ENCODE measurements at regions not wholly inside any gene's neighbourhood (a gene's known extent, or its start where the extent isn't known, plus 50 kb on each side); places are given as distances from the start of the nearest gene placed in this dataset.

- no peak overlapping the region for H3K4me3 Mint-ChIP-seq (ENCODE audit: low read depth)
Measured at GRCh38 chr17:55661256-55661758, 61.4 kb downstream of the TMEM100 start.

GRCh38 chr17:55660178-55660886, 62.3 kb downstream of the TMEM100 start:
- Mint-ChIP-seq H3K9me3 (ENCODE audit: low read depth) (peaks cover 3% of the 10 kb centered on the region), H3K4me1 (ENCODE audit: low read depth) (peaks cover 14% of the 10 kb centered on the region), H3K27me3 (peaks cover 5% of the 10 kb centered on the region), H3K27ac (no peak overlapping the region), H3K36me3 (ENCODE audit: insufficient read depth) (no peaks in the 10 kb centered on the region), H3K4me3 (ENCODE audit: low read depth) (no peak overlapping the region)
- no peak for TF ChIP-seq CTCF (IDR thresholded peaks at IDR 0.05; ENCODE audit: unreplicated experiment)
- no peak for DNase-seq (ENCODE audit: low spot score, unreplicated experiment)

More at GRCh38 chr17:55661256-55661758, 61.4 kb downstream of the TMEM100 start:
- H3K9me3 Mint-ChIP-seq (ENCODE audit: low read depth) = peaks cover 3% of the 10 kb centered on the region
- no peak for DNase-seq (ENCODE audit: low spot score, unreplicated experiment)
- no peak for TF ChIP-seq CTCF (IDR thresholded peaks at IDR 0.05; ENCODE audit: unreplicated experiment)
- H3K4me1 Mint-ChIP-seq (ENCODE audit: low read depth) = peaks cover 14% of the 10 kb centered on the region
- no peak overlapping the region for H3K27ac Mint-ChIP-seq
- no peaks in the 10 kb centered on the region for H3K36me3 Mint-ChIP-seq (ENCODE audit: insufficient read depth)
- peaks cover 5% of the 10 kb centered on the region for H3K27me3 Mint-ChIP-seq

- H3K27ac Mint-ChIP-seq = no peak overlapping the region
- no peak overlapping the region for H3K4me3 Mint-ChIP-seq (ENCODE audit: low read depth)
- peaks cover 3% of the 10 kb centered on the region for H3K9me3 Mint-ChIP-seq (ENCODE audit: low read depth)
- peaks cover 14% of the 10 kb centered on the region for H3K4me1 Mint-ChIP-seq (ENCODE audit: low read depth)
- no peak for DNase-seq (ENCODE audit: low spot score, unreplicated experiment)
- H3K27me3 Mint-ChIP-seq = peaks cover 5% of the 10 kb centered on the region
- no peak for TF ChIP-seq CTCF (IDR thresholded peaks at IDR 0.05; ENCODE audit: unreplicated experiment)
- no peaks in the 10 kb centered on the region for H3K36me3 Mint-ChIP-seq (ENCODE audit: insufficient read depth)
Measured at GRCh38 chr17:55659661-55660060, 63.0 kb downstream of the TMEM100 start.

- peaks cover 7% of the 10 kb centered on the region for H3K4me1 Mint-ChIP-seq (ENCODE audit: low read depth)
- H3K27me3 Mint-ChIP-seq = peaks cover 5% of the 10 kb centered on the region
- no peaks in the 10 kb centered on the region for H3K9me3 Mint-ChIP-seq (ENCODE audit: low read depth)
- H3K27ac Mint-ChIP-seq = no peak overlapping the region
- H3K4me3 Mint-ChIP-seq (ENCODE audit: low read depth) = no peak overlapping the region
- no peaks in the 10 kb centered on the region for H3K36me3 Mint-ChIP-seq (ENCODE audit: insufficient read depth)
- no peak for TF ChIP-seq CTCF (IDR thresholded peaks at IDR 0.05; ENCODE audit: unreplicated experiment)
- DNase-seq (ENCODE audit: low spot score, unreplicated experiment) = no peak
Measured at GRCh38 chr17:55655777-55656176, 66.9 kb downstream of the TMEM100 start.

- peaks cover 5% of the 10 kb centered on the region for H3K27me3 Mint-ChIP-seq
- H3K9me3 Mint-ChIP-seq (ENCODE audit: low read depth) = no peaks in the 10 kb centered on the region
- no peaks in the 10 kb centered on the region for H3K4me1 Mint-ChIP-seq (ENCODE audit: low read depth)
- no peak for TF ChIP-seq CTCF (IDR thresholded peaks at IDR 0.05; ENCODE audit: unreplicated experiment)
- no peak overlapping the region for H3K4me3 Mint-ChIP-seq (ENCODE audit: low read depth)
- H3K36me3 Mint-ChIP-seq (ENCODE audit: insufficient read depth) = no peaks in the 10 kb centered on the region
- no peak for DNase-seq (ENCODE audit: low spot score, unreplicated experiment)
- no peak overlapping the region for H3K27ac Mint-ChIP-seq
Measured at GRCh38 chr17:55654821-55655220, 67.8 kb downstream of the TMEM100 start.

Data from progenitor cell of endocrine pancreas (in vitro differentiated cells).